ENCODE measurements at regions not wholly inside any gene's neighbourhood (a gene's known extent, or its start where the extent isn't known, plus 50 kb on each side); places are given as distances from the start of the nearest gene placed in this dataset.
"Not testable (repeated sequence)": the region's sequence is repeated elsewhere in the genome, so short reads cannot be mapped to it uniquely, and the experiment has no call there.

DNA sequence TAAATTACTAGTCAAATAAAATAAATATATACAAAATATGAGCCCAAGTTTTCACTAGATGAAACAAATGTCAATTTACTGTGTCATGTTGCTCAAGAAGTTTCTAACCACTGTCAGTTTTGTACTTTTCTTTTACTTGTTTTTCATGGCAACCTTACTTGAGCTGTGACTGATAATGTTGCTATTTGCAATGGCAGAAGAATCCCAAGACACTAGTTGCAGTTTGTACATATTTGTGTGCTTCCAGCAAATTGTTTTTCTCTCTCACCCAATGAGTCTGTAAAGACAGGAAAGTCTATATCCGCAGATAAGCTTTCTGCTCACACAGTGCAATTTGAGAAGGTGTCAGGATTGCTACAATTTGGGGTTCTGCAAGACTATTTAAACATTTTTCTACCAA lies 338.6 kb upstream of the PCSK5 start:
- DNase-seq = no peak

GRCh38 chr9:75552941-75553340 lies 337.5 kb upstream of the PCSK5 start:
- no peak for DNase-seq

DNA sequence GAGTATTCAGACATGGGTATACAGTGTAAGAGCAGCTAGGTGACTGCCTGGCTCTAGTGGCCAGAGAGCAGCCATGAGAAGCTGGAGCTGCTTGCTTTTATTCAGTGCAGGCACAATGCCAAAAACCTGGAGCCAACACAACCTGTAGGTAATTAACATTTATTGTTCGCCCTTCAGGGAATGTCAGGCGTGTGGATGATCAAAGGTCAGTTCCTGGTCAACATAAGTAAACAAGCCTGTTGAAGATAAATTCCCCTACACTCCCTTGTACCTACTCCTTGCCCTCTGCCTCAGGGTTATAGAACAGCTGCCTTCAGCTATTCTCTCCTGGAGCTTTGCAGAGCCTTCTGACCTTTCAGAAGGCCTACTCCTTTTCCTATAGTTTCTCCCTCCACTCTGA lies 323.7 kb upstream of the PCSK5 start:
- not testable (repeated sequence) for DNase-seq

- no peak for DNase-seq
These were observed 319.9 kb upstream of the PCSK5 start for GRCh38 chr9:75570538-75570937.

DNA sequence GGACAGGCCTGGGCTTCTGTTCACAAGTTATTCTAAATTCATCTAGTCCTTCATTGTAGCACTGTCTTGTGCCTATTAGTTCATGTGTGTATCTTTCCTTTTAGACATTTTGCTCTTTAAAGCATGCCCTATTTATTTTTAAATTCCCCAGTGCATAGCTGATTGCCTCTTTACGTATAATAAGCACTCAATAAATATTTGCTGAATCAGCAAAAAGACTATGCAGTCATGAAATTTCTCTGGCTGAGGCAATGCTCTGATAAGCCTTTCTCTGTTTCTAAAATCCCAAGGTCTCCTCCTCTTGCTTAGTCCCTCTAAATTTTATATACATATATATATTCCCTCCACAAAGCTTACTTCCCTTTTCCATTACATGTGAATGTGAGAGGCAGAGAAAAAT lies 315.9 kb upstream of the PCSK5 start:
- no peak for DNase-seq

DNA sequence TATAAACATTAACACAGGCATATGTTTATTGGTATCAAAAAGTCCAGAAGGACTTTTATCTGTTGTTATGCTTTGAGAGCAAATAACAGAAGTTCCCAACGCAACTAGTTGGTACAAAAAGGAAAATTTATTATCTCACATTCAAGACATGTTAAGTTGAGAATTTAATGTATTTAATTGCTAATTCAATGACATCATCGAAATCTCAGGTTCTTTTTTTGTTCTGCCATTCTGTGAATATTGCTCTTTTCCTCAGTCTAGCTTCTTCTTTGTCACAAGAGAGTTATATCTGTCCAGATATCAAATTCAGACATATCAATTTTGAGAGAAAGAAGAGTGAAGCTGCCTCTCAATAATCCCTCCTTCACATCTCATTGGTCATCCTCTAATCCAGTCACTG lies 307.6 kb upstream of the PCSK5 start:
- no peak for DNase-seq

DNA sequence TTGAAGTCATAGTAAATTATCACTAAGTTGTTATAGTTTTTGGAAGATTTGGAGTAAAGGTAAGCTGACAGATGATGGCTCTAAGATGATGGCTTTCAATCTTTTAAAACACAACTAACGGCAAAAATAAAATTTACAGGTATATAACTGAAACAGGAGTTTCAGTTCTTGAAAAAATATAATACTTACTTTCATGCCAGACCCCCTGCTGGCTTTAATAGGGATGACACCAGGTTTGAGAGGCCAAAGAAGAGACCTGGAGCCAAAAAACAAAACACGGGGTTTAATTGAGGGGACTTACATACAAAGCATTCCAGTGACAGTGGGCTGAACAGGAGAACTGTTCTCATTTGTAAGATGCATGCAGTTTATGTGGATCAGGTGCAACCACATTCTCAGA lies 301.7 kb upstream of the PCSK5 start:
- no peak for DNase-seq

DNA sequence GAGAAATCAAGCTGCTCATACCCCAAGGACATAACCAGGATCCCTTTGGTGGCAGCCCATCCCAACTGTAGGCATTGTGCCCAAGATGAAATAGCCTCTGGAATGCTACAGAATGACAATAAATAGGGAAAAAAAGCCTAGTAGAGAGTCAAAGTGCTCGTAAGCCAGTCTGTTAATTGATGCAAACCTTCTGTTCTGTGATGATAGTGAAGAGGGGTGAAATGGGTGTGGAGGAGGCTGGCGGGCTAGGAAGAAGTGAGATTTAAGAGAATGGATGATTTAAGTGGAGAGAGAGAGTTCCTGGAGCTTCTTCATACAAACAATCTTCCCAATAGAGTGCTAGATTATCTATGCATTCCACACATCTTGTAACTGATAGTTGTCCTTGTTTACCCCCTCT lies 301.0 kb upstream of the PCSK5 start:
- DNase-seq = no peak

DNA sequence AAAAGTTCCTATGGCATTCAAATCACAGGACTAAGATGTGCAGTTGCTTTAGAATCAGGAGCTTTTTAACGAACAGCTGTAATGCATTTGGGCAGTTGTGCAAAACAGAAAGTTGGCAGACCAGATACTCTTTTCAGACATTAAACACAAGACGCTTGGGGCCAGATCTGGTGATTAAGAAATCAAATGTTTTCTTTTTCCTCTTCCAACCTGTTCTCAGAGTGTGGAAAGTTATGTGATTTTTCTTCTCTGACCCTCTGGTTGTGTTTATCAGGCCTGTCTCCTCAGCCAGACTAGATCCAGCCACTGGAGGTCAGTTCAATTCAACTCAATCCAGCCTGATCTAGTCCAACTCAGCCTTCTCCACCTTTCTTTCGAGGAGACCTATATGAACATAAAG lies 298.5 kb upstream of the PCSK5 start:
- DNase-seq = no peak

GRCh38 chr9:75592586-75592985 lies 297.9 kb upstream of the PCSK5 start:
- no peak for DNase-seq

GRCh38 chr9:75593920-75594319 lies 296.6 kb upstream of the PCSK5 start:
- no peak for DNase-seq

GRCh38 chr9:75599126-75599525 lies 291.3 kb upstream of the PCSK5 start:
- DNase-seq = no peak

DNA sequence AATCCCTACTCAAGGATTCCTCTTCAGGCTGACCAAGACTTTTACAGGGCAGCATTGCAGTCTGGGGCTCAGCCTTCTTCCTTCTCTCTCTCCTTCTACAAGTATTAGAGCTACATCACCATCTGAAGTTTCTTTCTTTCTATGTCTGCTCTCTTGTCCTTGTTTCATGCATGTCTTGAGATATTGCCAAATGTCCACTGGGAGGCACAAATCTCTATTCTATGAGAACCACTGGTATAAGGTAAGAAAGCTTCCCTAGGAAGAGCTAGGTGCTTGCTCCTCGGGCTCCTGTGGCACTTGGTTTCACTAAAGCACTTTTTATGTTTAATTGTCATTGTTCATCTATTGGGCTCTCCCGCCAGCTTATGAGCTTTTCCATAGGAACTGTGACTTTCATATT lies 289.2 kb upstream of the PCSK5 start:
- no peak for DNase-seq

- DNase-seq = no peak
These were observed 288.4 kb upstream of the PCSK5 start for GRCh38 chr9:75602060-75602459.

- DNase-seq = no peak
These were observed 285.8 kb upstream of the PCSK5 start for GRCh38 chr9:75604661-75605060.

GRCh38 chr9:75607521-75607920 lies 283.0 kb upstream of the PCSK5 start:
- DNase-seq = no peak

DNA sequence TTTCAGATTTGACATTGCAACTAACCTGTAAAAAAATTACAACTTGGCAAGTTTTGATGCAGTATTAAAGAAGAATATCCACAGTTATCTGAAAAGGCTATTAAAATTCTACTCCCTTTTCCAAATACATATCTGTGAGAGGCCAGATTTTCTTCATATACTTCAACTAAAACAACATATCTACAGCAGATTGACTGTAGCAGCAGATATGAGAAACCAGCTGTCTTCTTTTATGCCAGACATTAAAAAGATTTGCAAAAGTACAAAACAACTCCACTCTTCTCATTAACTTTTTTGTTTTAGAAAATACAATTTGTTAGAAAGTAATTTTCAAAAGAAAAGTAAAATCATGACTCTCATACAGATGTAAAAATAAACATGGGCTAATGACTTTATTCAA lies 281.1 kb upstream of the PCSK5 start:
- DNase-seq = no peak

DNA sequence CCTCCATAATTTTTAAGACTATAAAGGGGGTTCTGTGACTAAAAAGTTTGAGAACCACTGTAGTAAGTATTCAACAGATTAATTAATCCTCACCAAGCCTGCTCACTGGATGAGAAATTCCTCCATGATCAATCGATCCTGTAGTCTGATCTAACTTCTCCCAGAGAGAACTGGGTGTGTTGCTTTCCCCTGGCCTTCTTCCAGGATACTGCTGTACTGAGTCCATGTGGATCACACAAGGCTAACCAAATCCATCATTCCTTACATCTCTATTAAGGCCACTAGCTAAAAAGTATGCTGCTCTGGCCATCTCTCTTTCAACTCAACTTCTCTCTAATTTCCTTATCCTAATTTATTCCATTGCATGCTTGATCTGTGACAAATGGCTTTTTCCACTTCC lies 280.2 kb upstream of the PCSK5 start:
- no peak for DNase-seq

DNA sequence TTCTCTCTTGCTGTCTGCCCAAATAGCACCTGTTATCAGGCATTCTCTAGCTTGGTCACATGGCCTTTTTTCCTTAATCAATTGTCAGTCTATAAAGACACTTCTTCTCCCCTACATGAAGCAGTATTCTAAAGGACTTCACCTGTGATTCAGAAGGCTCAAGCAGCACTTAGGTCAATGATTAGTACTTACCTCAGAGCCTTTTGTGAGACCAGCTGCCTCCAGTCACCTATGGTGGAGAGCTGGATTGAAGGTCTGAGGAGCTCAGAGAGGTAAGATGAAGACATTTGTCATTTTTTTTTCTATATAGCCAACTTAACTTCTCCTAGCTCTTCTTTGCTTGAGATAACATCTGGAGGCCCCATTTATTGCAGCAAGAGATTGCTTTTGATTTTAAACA lies 278.3 kb upstream of the PCSK5 start:
- DNase-seq = no peak

DNA sequence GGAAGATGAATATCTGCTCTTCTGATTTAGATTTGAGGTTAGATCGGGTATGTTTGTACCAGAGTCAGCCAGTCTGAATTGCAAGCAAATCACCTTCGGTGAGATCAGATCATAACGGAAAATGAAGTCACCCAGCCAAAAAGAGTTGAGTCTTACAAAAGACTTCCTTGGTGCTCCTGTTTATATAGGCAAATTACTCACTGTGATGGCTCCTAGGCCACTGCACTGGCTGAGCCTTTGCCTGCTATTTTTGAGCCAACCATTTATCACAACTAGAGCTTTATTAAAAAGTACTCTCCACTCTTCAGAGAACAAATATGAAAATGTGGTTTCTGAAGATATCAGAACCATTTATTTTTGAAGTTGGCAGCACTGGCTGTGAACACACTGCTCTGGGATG lies 277.7 kb upstream of the PCSK5 start:
- DNase-seq = no peak

GRCh38 chr9:75615284-75615683 lies 275.2 kb upstream of the PCSK5 start:
- no peak for DNase-seq

DNA sequence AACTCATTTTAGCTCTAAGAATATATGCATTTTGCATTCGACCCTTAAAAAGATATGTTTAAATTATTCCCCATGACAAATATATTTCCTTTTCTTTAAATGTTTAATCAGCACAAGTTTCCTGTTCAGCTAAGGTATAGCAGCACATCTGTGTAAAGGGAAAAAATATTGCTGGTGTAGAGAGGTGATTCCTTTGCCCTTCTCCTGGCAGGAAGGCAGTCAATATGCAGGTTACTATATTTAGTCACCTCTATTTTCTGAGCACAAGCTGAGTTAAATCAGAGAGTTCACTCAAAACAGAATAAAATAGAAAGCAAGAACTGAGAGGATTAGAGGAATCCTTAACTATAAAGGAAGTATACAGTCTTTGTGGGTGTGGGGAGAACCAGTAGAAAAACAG lies 274.4 kb upstream of the PCSK5 start:
- no peak for DNase-seq

GRCh38 chr9:75616841-75617566 lies 273.5 kb upstream of the PCSK5 start:
- no peak for DNase-seq

- DNase-seq = no peak
These were observed 267.0 kb upstream of the PCSK5 start for GRCh38 chr9:75623462-75623861.

- DNase-seq = no peak
These were observed 265.5 kb upstream of the PCSK5 start for GRCh38 chr9:75624998-75625397.

- no peak for DNase-seq
These were observed 263.6 kb upstream of the PCSK5 start for GRCh38 chr9:75626860-75627259.

All from activated CD4-positive, alpha-beta T cell treated with anti-CD3 and anti-CD28 coated beads, Interleukin-2, amount 50 U/mL, for 1 hour (primary cell).